ENCODE measurements at regions not wholly inside any gene's neighbourhood (a gene's known extent, or its start where the extent isn't known, plus 50 kb on each side); places are given as distances from the start of the nearest gene placed in this dataset.

- TF ChIP-seq CTCF (IDR thresholded peaks at IDR 0.05) (no peak), POLR2A (IDR thresholded peaks at IDR 0.05) (no peak), POLR2AphosphoS5 (IDR thresholded peaks at IDR 0.05) (no peak)
Measured at GRCh38 chr5:144033486-144033885, 137.0 kb downstream of the YIPF5 start.

Measured in prostate gland (tissue), 2 donors.